ENCODE measurements at regions not wholly inside any gene's neighbourhood (a gene's known extent, or its start where the extent isn't known, plus 50 kb on each side); places are given as distances from the start of the nearest gene placed in this dataset.

GRCh38 chr11:114846416-114846791, 168.1 kb downstream of the NXPE2 start:
- TF ChIP-seq CTCF (IDR thresholded peaks at IDR 0.05; ENCODE audit: insufficient read depth, low read depth, low read length) (no peak), EZH2 (IDR thresholded peaks at IDR 0.05; ENCODE audit: insufficient read depth, low read length) (no peak)

Data from astrocyte (in vitro differentiated cells and primary cell).